ENCODE measurements at regions not wholly inside any gene's neighbourhood (a gene's known extent, or its start where the extent isn't known, plus 50 kb on each side); places are given as distances from the start of the nearest gene placed in this dataset.
"Not testable (repeated sequence)": the region's sequence is repeated elsewhere in the genome, so short reads cannot be mapped to it uniquely, and the experiment has no call there.

GRCh38 chr18:4541588-4541987, 86.5 kb upstream of the DLGAP1 start:
- H3K27me3 ChIP-seq (replicated peaks; ENCODE audit: insufficient read depth, low read depth, low read length, poor library complexity) = no peaks in the 10 kb centered on the region
- no peak overlapping the region for H3K4me3 ChIP-seq (ENCODE audit: low read depth, low read length, poor library complexity, severe bottlenecking)
- CTCF ChIA-PET = no interaction called here
- no peak overlapping the region for H3K27ac ChIP-seq (ENCODE audit: low read depth, low read length, poor library complexity, severe bottlenecking)
- POLR2A ChIA-PET (ENCODE audit: low non-redundant PET) = no interaction called here
- peaks cover 7% of the 10 kb centered on the region for H3K9me3 ChIP-seq (ENCODE audit: low read depth, low read length, poor library complexity, severe bottlenecking)
- no peaks in the 10 kb centered on the region for H3K36me3 ChIP-seq (ENCODE audit: insufficient read depth, low read length, poor library complexity, severe bottlenecking)
- peaks cover 7% of the 10 kb centered on the region for H3K4me1 ChIP-seq (ENCODE audit: insufficient read depth, low read length, poor library complexity, severe bottlenecking)
- BruUV-seq (replicated peaks) = no TSS peak
- no peak for DNase-seq (ENCODE audit: low spot score)
- no peak for TF ChIP-seq EZH2 (IDR thresholded peaks at IDR 0.05; ENCODE audit: borderline replicate concordance, low read depth, low read length, poor library complexity, severe bottlenecking)
- TF ChIP-seq CTCF (conservative IDR thresholded peaks at IDR 0.05; ENCODE audit: low read depth, low read length) = no peak
- intact Hi-C loops (cut with micrococcal nuclease; ENCODE audit: unreplicated experiment) = no loop called here

- no peaks in the 10 kb centered on the region for H3K36me3 ChIP-seq (ENCODE audit: insufficient read depth, low read length, poor library complexity, severe bottlenecking)
- no peak for TF ChIP-seq EZH2 (IDR thresholded peaks at IDR 0.05; ENCODE audit: borderline replicate concordance, low read depth, low read length, poor library complexity, severe bottlenecking)
- DNase-seq (ENCODE audit: low spot score) = no peak
- no peak overlapping the region for H3K4me3 ChIP-seq (ENCODE audit: low read depth, low read length, poor library complexity, severe bottlenecking)
- intact Hi-C loops (cut with micrococcal nuclease; ENCODE audit: unreplicated experiment) = no loop called here
- H3K9me3 ChIP-seq (ENCODE audit: low read depth, low read length, poor library complexity, severe bottlenecking) = peaks cover 12% of the 10 kb centered on the region
- no TSS peak for BruUV-seq (replicated peaks)
- ChIA-PET CTCF (no interaction called here), POLR2A (ENCODE audit: low non-redundant PET) (no interaction called here)
- H3K27ac ChIP-seq (ENCODE audit: low read depth, low read length, poor library complexity, severe bottlenecking) = no peak overlapping the region
- no peaks in the 10 kb centered on the region for H3K4me1 ChIP-seq (ENCODE audit: insufficient read depth, low read length, poor library complexity, severe bottlenecking)
- no peaks in the 10 kb centered on the region for H3K27me3 ChIP-seq (replicated peaks; ENCODE audit: insufficient read depth, low read depth, low read length, poor library complexity)
Observed at GRCh38 chr18:4536447-4536846, 81.3 kb upstream of the DLGAP1 start.

- no TSS peak for BruUV-seq (replicated peaks)
- no peak for DNase-seq (ENCODE audit: low spot score)
- peaks cover 8% of the 10 kb centered on the region for H3K9me3 ChIP-seq (ENCODE audit: low read depth, low read length, poor library complexity, severe bottlenecking)
- TF ChIP-seq CTCF (conservative IDR thresholded peaks at IDR 0.05; ENCODE audit: low read depth, low read length) = no peak
- no peak for TF ChIP-seq EZH2 (IDR thresholded peaks at IDR 0.05; ENCODE audit: borderline replicate concordance, low read depth, low read length, poor library complexity, severe bottlenecking)
- no peak overlapping the region for H3K27ac ChIP-seq (ENCODE audit: low read depth, low read length, poor library complexity, severe bottlenecking)
- ChIA-PET POLR2A (ENCODE audit: low non-redundant PET) (no interaction called here), CTCF (no interaction called here)
- H3K4me3 ChIP-seq (ENCODE audit: low read depth, low read length, poor library complexity, severe bottlenecking) = no peak overlapping the region
- peaks cover 4% of the 10 kb centered on the region for H3K27me3 ChIP-seq (replicated peaks; ENCODE audit: insufficient read depth, low read depth, low read length, poor library complexity)
- H3K4me1 ChIP-seq (ENCODE audit: insufficient read depth, low read length, poor library complexity, severe bottlenecking) = no peaks in the 10 kb centered on the region
- intact Hi-C loops (cut with micrococcal nuclease; ENCODE audit: unreplicated experiment) = no loop called here
- no peaks in the 10 kb centered on the region for H3K36me3 ChIP-seq (ENCODE audit: insufficient read depth, low read length, poor library complexity, severe bottlenecking)
Observed at GRCh38 chr18:4528405-4528804, 73.3 kb upstream of the DLGAP1 start.

GRCh38 chr18:4527826-4528225, 72.7 kb upstream of the DLGAP1 start:
- DNase-seq (ENCODE audit: low spot score); H3K36me3 ChIP-seq (ENCODE audit: insufficient read depth, low read length, poor library complexity, severe bottlenecking); H3K27me3 ChIP-seq (replicated peaks; ENCODE audit: insufficient read depth, low read depth, low read length, poor library complexity); H3K4me3 ChIP-seq (ENCODE audit: low read depth, low read length, poor library complexity, severe bottlenecking); BruUV-seq (replicated peaks); H3K4me1 ChIP-seq (ENCODE audit: insufficient read depth, low read length, poor library complexity, severe bottlenecking); H3K27ac ChIP-seq (ENCODE audit: low read depth, low read length, poor library complexity, severe bottlenecking); intact Hi-C loops (cut with micrococcal nuclease; ENCODE audit: unreplicated experiment); CTCF ChIA-PET; H3K9me3 ChIP-seq (ENCODE audit: low read depth, low read length, poor library complexity, severe bottlenecking); POLR2A ChIA-PET (ENCODE audit: low non-redundant PET): not testable (repeated sequence)
